D721Med (cell line): ENCODE measurements at regions not wholly inside any gene's neighbourhood (a gene's known extent, or its start where the extent isn't known, plus 50 kb on each side); places are given as distances from the start of the nearest gene placed in this dataset.

Source experiments
- DNase-seq: peaks from one replicate; pipeline ENCODE4 v3.0.0; 2011; ENCODE audit warnings: low spot score; ENCODE audit not compliant: insufficient read length
- FAIRE-seq: peaks from 2 replicates; lab custom pipeline; 2011; peaks lifted over from hg19 to GRCh38; lab: Jason Lieb, UNC
- TF ChIP-seq, protein P1 (sequence below): IDR thresholded peaks from 2 replicates; pipeline ENCODE4 v1.5.1; 2012; ENCODE audit warnings: mild to moderate bottlenecking, control low read depth; ENCODE audit not compliant: insufficient read depth; ENCODE audit errors: missing control alignments

DNA sequence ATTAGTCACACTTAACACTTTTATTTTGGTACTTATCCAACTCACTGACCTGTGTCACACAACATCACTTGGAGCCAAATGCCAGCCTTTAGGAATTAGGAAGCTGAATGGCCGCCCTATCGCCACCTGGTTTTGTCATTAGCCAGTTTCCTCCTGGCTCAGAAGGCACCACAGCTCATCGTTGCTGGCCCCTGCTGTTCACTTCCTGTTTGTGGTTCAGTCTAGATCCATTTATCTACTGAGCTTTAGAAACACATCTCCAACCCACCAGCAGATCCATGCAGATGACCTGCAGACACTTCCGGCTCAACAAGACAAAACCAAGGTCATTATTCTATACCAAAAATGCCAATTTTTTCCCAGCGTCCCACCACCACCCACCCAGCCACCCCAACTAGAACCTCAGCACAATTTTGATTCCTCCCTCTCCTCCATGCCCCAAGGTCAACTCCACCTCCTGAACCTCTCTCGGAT lies 193.5 kb upstream of the NEBL start:
- TF ChIP-seq, protein P1, sequence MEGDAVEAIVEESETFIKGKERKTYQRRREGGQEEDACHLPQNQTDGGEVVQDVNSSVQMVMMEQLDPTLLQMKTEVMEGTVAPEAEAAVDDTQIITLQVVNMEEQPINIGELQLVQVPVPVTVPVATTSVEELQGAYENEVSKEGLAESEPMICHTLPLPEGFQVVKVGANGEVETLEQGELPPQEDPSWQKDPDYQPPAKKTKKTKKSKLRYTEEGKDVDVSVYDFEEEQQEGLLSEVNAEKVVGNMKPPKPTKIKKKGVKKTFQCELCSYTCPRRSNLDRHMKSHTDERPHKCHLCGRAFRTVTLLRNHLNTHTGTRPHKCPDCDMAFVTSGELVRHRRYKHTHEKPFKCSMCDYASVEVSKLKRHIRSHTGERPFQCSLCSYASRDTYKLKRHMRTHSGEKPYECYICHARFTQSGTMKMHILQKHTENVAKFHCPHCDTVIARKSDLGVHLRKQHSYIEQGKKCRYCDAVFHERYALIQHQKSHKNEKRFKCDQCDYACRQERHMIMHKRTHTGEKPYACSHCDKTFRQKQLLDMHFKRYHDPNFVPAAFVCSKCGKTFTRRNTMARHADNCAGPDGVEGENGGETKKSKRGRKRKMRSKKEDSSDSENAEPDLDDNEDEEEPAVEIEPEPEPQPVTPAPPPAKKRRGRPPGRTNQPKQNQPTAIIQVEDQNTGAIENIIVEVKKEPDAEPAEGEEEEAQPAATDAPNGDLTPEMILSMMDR: no peak
- DNase-seq (no peak), FAIRE-seq (no peak)

DNA sequence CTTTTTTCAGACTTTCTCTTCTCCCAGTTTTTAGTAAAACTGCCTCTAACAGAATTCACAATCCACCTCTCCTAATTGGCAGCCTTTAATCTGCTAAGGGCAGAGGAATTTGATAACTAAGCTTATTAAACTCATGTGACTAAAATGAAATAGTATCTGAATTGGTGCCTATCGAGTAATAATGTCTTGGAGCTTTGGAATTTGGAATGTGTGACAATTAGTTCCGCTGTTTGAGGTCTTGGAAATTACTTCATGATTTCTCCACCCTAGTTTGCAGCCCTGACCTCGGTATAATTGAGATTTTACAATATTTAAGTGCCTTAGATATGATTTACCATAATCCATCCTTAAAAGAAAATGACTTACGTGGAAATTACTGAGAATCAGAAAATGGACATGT lies 190.4 kb upstream of the NEBL start:
- FAIRE-seq: no peak
- TF ChIP-seq, protein P1: no peak
- DNase-seq: no peak

DNA sequence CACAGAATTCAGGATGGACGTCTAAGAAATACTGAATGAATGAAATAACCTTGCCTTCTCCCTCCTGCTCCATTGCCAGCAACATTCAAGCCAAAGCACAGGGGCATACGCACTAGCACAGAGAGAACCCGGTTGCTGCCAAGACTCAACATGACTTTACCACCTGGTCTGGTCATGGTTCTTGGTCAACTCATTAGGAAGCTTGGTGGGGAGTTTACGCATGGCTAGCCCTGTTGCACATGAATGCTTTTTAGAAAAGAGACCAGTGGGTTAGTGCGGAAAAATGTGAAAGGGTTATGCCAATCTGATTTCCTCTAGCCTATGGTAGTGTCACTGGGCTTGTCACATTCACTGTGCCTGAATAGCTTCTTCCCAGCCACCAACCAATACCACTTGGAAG lies 187.6 kb upstream of the NEBL start:
- TF ChIP-seq, protein P1: no peak
- DNase-seq (no peak), FAIRE-seq (no peak)

DNA sequence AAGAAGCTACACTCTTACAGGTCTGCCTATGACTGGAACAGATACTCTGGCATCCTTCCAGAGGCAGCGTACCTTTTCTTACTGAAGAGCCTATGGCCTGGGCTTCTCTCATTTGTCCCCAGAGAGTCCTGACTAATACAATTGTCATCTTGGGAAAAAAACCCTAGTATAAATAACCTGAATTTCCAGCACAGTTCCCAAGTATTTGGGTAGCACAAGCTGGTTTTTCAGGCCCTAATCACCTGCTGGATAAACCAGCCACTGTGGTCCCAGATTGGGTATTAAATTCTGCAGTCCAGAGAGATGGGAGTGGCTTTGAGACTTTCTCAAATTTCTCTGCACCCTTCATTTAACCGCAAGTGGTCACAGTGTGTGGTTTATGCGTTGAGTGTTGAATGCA lies 186.8 kb upstream of the NEBL start:
- FAIRE-seq: no peak
- DNase-seq: no peak
- TF ChIP-seq, protein P1: no peak

DNA sequence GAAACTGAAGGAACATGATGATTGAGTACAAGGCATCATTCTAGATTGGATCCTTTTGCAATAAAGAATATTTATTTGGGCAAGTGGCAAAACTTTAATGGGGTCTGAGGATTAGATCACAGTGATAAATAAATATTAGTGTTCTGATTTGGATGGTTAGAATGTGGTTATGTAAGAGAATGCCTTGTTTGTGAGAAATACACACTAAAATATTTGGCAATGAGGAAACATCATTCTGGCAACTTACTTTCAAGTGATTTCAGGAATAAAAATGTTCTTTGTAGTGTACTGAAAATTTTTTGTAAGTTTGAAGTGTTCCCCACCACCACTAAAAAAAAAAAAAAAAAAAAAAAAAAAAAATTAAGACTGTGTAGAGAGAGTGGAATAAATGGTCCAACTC lies 185.1 kb upstream of the NEBL start:
- no peak for FAIRE-seq
- DNase-seq: no peak
- TF ChIP-seq, protein P1: no peak

DNA sequence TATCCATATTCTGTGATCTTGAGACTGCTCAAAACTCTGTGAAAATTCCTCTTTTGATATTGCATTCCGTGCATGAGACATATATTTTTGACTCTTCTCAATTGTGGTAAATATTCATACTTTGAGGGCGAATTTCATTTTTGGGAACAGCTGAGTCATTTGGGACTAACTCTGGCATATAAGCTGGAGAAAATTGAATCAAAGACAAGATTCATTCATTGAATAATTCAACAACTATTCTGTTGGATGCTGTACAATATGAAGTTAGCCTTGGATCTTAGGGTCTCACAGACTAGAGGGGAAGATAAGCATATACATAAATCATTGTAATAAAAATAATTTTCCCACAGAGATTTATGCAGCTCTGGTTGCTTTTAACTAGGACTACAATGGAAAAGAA lies 183.2 kb upstream of the NEBL start:
- no peak for FAIRE-seq
- TF ChIP-seq, protein P1: no peak
- no peak for DNase-seq

DNA sequence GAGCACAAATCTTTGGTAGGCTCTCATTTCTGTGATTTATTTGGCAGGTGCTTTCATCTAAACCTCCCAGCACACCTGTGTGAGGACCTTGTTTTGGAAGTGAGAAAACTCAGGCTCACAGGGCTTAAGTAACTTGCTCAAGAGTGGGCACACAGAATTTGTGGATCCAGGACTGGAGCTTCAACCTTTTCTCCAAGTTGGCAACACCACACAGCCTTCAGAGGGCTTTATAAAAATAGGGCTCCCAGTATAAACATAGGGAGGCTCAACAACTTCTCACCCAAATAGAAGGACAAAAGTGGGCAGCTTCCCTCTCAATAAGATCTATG lies 182.2 kb upstream of the NEBL start:
- no peak for FAIRE-seq
- DNase-seq: no peak
- TF ChIP-seq, protein P1: no peak
